ENCODE measurements at regions not wholly inside any gene's neighbourhood (a gene's known extent, or its start where the extent isn't known, plus 50 kb on each side); places are given as distances from the start of the nearest gene placed in this dataset.
A peak's percentile ranks its signal among the peaks of the same experiment; 100 is the strongest.

- H3K79me2 ChIP-seq (ENCODE audit: insufficient read depth, low read depth): no peaks in the 10 kb centered on the region
- H3K9ac ChIP-seq: no peak overlapping the region
- H3K4me3 ChIP-seq (IDR thresholded peaks at IDR 0.05; ENCODE audit: insufficient read depth, low read depth, low read length): no peak overlapping the region
- no peaks in the 10 kb centered on the region for H3K27me3 ChIP-seq (ENCODE audit: insufficient read depth, low read depth)
- peak overlapping the region; percentile 45; the same call in 1 of the 2 replicates for H3K27ac ChIP-seq
- H4K20me1 ChIP-seq (ENCODE audit: insufficient read depth): no peaks in the 10 kb centered on the region
- H3K4me1 ChIP-seq (ENCODE audit: low read depth, poor library complexity, severe bottlenecking): peaks cover 17% of the 10 kb centered on the region
- no peaks in the 10 kb centered on the region for H3K36me3 ChIP-seq (ENCODE audit: insufficient read depth)
- TF ChIP-seq CTCF (conservative IDR thresholded peaks at IDR 0.05; ENCODE audit: low read depth, low read length): no peak
- peak overlapping the region; percentile 19; the same call in 1 of the 2 replicates for H3K4me2 ChIP-seq
- peak overlapping the region; percentile 11; the same call in 1 of the 2 replicates for H2AFZ ChIP-seq (ENCODE audit: low read depth)
Observed at GRCh38 chr1:213439703-213440102, 388.7 kb downstream of the RPS6KC1 start.

- H3K4me3 ChIP-seq (IDR thresholded peaks at IDR 0.05; ENCODE audit: insufficient read depth, low read depth, low read length): no peak overlapping the region
- no peaks in the 10 kb centered on the region for H4K20me1 ChIP-seq (ENCODE audit: insufficient read depth)
- no peak overlapping the region for H3K9ac ChIP-seq
- H3K4me2 ChIP-seq: no peak overlapping the region
- H2AFZ ChIP-seq (ENCODE audit: low read depth): no peak overlapping the region
- no peak overlapping the region for H3K27ac ChIP-seq
- TF ChIP-seq CTCF (conservative IDR thresholded peaks at IDR 0.05; ENCODE audit: low read depth, low read length): no peak
- no peaks in the 10 kb centered on the region for H3K27me3 ChIP-seq (ENCODE audit: insufficient read depth, low read depth)
- H3K36me3 ChIP-seq (ENCODE audit: insufficient read depth): no peaks in the 10 kb centered on the region
- no peaks in the 10 kb centered on the region for H3K79me2 ChIP-seq (ENCODE audit: insufficient read depth, low read depth)
- H3K4me1 ChIP-seq (ENCODE audit: low read depth, poor library complexity, severe bottlenecking): peaks cover 17% of the 10 kb centered on the region
Observed at GRCh38 chr1:213440766-213441165, 389.7 kb downstream of the RPS6KC1 start.

DNA sequence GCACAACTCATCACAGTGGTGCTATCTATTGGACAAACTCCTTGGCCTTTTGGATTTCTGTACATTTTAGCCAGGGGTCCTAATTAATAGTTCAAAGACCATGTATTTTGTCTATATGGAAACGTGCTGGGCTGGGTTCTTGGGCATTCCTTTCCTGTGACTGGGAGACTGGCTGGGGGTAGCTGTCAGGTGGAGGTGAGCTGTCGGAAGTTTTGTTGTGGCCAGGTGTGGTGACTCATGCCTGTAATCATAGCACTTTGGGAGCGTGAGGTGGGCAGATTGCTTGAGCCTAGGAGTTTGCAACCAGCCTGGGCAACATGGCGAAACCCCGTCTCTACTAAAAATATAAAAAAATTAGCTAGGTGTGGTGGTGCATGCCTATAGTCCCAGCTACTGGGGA, 392.4 kb downstream of the RPS6KC1 start:
- no peak overlapping the region for H3K27ac ChIP-seq

GRCh38 chr1:213444224-213444623, 393.2 kb downstream of the RPS6KC1 start:
- Histone ChIP-seq H4K20me1 (ENCODE audit: insufficient read depth) (no peaks in the 10 kb centered on the region), H3K4me3 (IDR thresholded peaks at IDR 0.05; ENCODE audit: insufficient read depth, low read depth, low read length) (no peak overlapping the region), H3K36me3 (ENCODE audit: insufficient read depth) (no peaks in the 10 kb centered on the region), H3K27me3 (ENCODE audit: insufficient read depth, low read depth) (no peaks in the 10 kb centered on the region), H2AFZ (ENCODE audit: low read depth) (no peak overlapping the region), H3K4me1 (ENCODE audit: low read depth, poor library complexity, severe bottlenecking) (peaks cover 6% of the 10 kb centered on the region), H3K27ac (no peak overlapping the region), H3K9ac (no peak overlapping the region), H3K79me2 (ENCODE audit: insufficient read depth, low read depth) (no peaks in the 10 kb centered on the region), H3K4me2 (no peak overlapping the region)
- no peak for TF ChIP-seq CTCF (conservative IDR thresholded peaks at IDR 0.05; ENCODE audit: low read depth, low read length)

More for the DNA sequence above, 392.4 kb downstream of the RPS6KC1 start:
- no peak for TF ChIP-seq CTCF (conservative IDR thresholded peaks at IDR 0.05; ENCODE audit: low read depth, low read length)
- Histone ChIP-seq H3K27me3 (ENCODE audit: insufficient read depth, low read depth) (no peaks in the 10 kb centered on the region), H3K36me3 (ENCODE audit: insufficient read depth) (no peaks in the 10 kb centered on the region), H3K4me3 (IDR thresholded peaks at IDR 0.05; ENCODE audit: insufficient read depth, low read depth, low read length) (no peak overlapping the region), H3K4me1 (ENCODE audit: low read depth, poor library complexity, severe bottlenecking) (peaks cover 11% of the 10 kb centered on the region), H3K9ac (no peak overlapping the region), H2AFZ (ENCODE audit: low read depth) (no peak overlapping the region), H4K20me1 (ENCODE audit: insufficient read depth) (no peaks in the 10 kb centered on the region), H3K79me2 (ENCODE audit: insufficient read depth, low read depth) (no peaks in the 10 kb centered on the region), H3K4me2 (no peak overlapping the region)

Measured in KMS-11 (cell line).